ENCODE measurements at regions not wholly inside any gene's neighbourhood (a gene's known extent, or its start where the extent isn't known, plus 50 kb on each side); places are given as distances from the start of the nearest gene placed in this dataset.

- no peak for DNase-seq
Measured at GRCh38 chr2:239522002-239522739, 121.4 kb upstream of the HDAC4 start.

- DNase-seq, result no peak
Measured at GRCh38 chr2:239521518-239521815, 120.6 kb upstream of the HDAC4 start.

GRCh38 chr2:239520811-239521517 lies 120.1 kb upstream of the HDAC4 start:
- no peak for DNase-seq

GRCh38 chr2:239519921-239520585 lies 119.2 kb upstream of the HDAC4 start:
- no peak for DNase-seq

- no peak for DNase-seq
Measured at GRCh38 chr2:239519089-239519920, 118.5 kb upstream of the HDAC4 start.

GRCh38 chr2:239518286-239519088 lies 117.7 kb upstream of the HDAC4 start:
- no peak for DNase-seq

GRCh38 chr2:239517686-239518085 lies 116.9 kb upstream of the HDAC4 start:
- no peak for DNase-seq

- no peak for DNase-seq
Measured at GRCh38 chr2:239516954-239517305, 116.1 kb upstream of the HDAC4 start.

GRCh38 chr2:239516286-239516953 lies 115.6 kb upstream of the HDAC4 start:
- DNase-seq, result no peak

- no peak for DNase-seq
Measured at GRCh38 chr2:239514754-239515530, 114.1 kb upstream of the HDAC4 start.

GRCh38 chr2:239512054-239512453 lies 111.2 kb upstream of the HDAC4 start:
- DNase-seq, result no peak

GRCh38 chr2:239509373-239510143 lies 108.7 kb upstream of the HDAC4 start:
- no peak for DNase-seq

- no peak for DNase-seq
Measured at GRCh38 chr2:239508261-239508660, 107.4 kb upstream of the HDAC4 start.

- no peak for DNase-seq
Measured at GRCh38 chr2:239507576-239508258, 106.9 kb upstream of the HDAC4 start.

GRCh38 chr2:239506961-239507360 lies 106.1 kb upstream of the HDAC4 start:
- DNase-seq, result no peak

- DNase-seq, result no peak
Measured at GRCh38 chr2:239506101-239506857, 105.5 kb upstream of the HDAC4 start.

GRCh38 chr2:239504643-239505235 lies 103.9 kb upstream of the HDAC4 start:
- DNase-seq, result no peak

- no peak for DNase-seq
Measured at GRCh38 chr2:239502430-239503186, 101.8 kb upstream of the HDAC4 start.

Measured in retina (tissue), 1 donor.